ENCODE measurements at regions not wholly inside any gene's neighbourhood (a gene's known extent, or its start where the extent isn't known, plus 50 kb on each side); places are given as distances from the start of the nearest gene placed in this dataset.

GRCh38 chr2:241946306-241947003 is 76.9 kb downstream of the RTP5 start:
- H3K27me3 Mint-ChIP-seq = no peaks in the 10 kb centered on the region
- H3K36me3 ChIP-seq (ENCODE audit: control insufficient read depth in 2 of 3, insufficient read depth in 3 of 3, low read length in 3 of 3) = no peaks in the 10 kb centered on the region
- H3K4me3 ChIP-seq (ENCODE audit: low read length) = no peak overlapping the region
- no peaks in the 10 kb centered on the region for H3K9me3 ChIP-seq (ENCODE audit: control insufficient read depth in 2 of 3, low read length in 3 of 3)
- no peak overlapping the region for H3K27ac Mint-ChIP-seq
- DNase-seq (no peak), ATAC-seq (no peak)
- POLR2A ChIA-PET = no interaction called here
- H3K36me3 Mint-ChIP-seq = peaks cover 0 to 5% (median 0%) of the 10 kb centered on the region in 5 donors
- H3K4me1 Mint-ChIP-seq = peaks cover 0 to 15% (median 10%) of the 10 kb centered on the region in 7 donors
- intact Hi-C loops (cut with micrococcal nuclease) = no loop called here
- H3K4me3 Mint-ChIP-seq = no peak overlapping the region
- CTCF ChIA-PET = interaction anchor here (0.7 kb wide), 1 partner anchor 56 kb away, joined by 3 read pairs; no protein-coding TSS in a partner anchor
- H3K27me3 ChIP-seq (ENCODE audit: control insufficient read depth in 2 of 2, insufficient read depth in 2 of 2, low read length in 2 of 2) = no peaks in the 10 kb centered on the region
- peaks cover 0 to 4% (median 0%) of the 10 kb centered on the region in 11 donors for H3K9me3 Mint-ChIP-seq
- H3K27ac ChIP-seq (ENCODE audit: low read depth, low read length) = no peak overlapping the region
- H3K4me1 ChIP-seq (ENCODE audit: control insufficient read depth in 2 of 2, insufficient read depth in 2 of 2, low read length in 2 of 2) = no peaks in the 10 kb centered on the region

GRCh38 chr2:241947004-241947350 is 77.4 kb downstream of the RTP5 start:
- H3K36me3 Mint-ChIP-seq = peaks cover 0 to 5% (median 0%) of the 10 kb centered on the region in 5 donors
- Histone ChIP-seq H3K36me3 (ENCODE audit: control insufficient read depth in 2 of 3, insufficient read depth in 3 of 3, low read length in 3 of 3) (no peaks in the 10 kb centered on the region), H3K4me3 (ENCODE audit: low read length) (no peak overlapping the region), H3K27ac (ENCODE audit: low read depth, low read length) (no peak overlapping the region), H3K4me1 (ENCODE audit: control insufficient read depth in 2 of 2, insufficient read depth in 2 of 2, low read length in 2 of 2) (no peaks in the 10 kb centered on the region), H3K27me3 (ENCODE audit: control insufficient read depth in 2 of 2, insufficient read depth in 2 of 2, low read length in 2 of 2) (no peaks in the 10 kb centered on the region), H3K9me3 (ENCODE audit: control insufficient read depth in 2 of 3, low read length in 3 of 3) (no peaks in the 10 kb centered on the region)
- DNase-seq = no peak
- POLR2A ChIA-PET = no interaction called here
- H3K27me3 Mint-ChIP-seq = no peaks in the 10 kb centered on the region
- CTCF ChIA-PET = no interaction called here
- no peak overlapping the region for H3K4me3 Mint-ChIP-seq
- no peak overlapping the region for H3K27ac Mint-ChIP-seq
- H3K9me3 Mint-ChIP-seq = peaks cover 0 to 4% (median 0%) of the 10 kb centered on the region in 11 donors
- H3K4me1 Mint-ChIP-seq = peaks cover 0 to 15% (median 10%) of the 10 kb centered on the region in 7 donors
- intact Hi-C loops (cut with micrococcal nuclease) = no loop called here
- no peak for ATAC-seq

- H3K36me3 Mint-ChIP-seq = peaks cover 0 to 5% (median 0%) of the 10 kb centered on the region in 5 donors
- H3K27ac ChIP-seq (ENCODE audit: low read depth, low read length) = no peak overlapping the region
- H3K4me3 Mint-ChIP-seq = no peak overlapping the region
- CTCF ChIA-PET = no interaction called here
- no peaks in the 10 kb centered on the region for H3K9me3 ChIP-seq (ENCODE audit: control insufficient read depth in 2 of 3, low read length in 3 of 3)
- no peak overlapping the region for H3K4me3 ChIP-seq (ENCODE audit: low read length)
- peaks cover 0 to 15% (median 10%) of the 10 kb centered on the region in 7 donors for H3K4me1 Mint-ChIP-seq
- no peaks in the 10 kb centered on the region for H3K27me3 ChIP-seq (ENCODE audit: control insufficient read depth in 2 of 2, insufficient read depth in 2 of 2, low read length in 2 of 2)
- intact Hi-C loops (cut with micrococcal nuclease) = no loop called here
- H3K27me3 Mint-ChIP-seq = no peaks in the 10 kb centered on the region
- ATAC-seq = no peak
- H3K9me3 Mint-ChIP-seq = peaks cover 0 to 4% (median 0%) of the 10 kb centered on the region in 11 donors
- POLR2A ChIA-PET = no interaction called here
- H3K4me1 ChIP-seq (ENCODE audit: control insufficient read depth in 2 of 2, insufficient read depth in 2 of 2, low read length in 2 of 2) = no peaks in the 10 kb centered on the region
- no peaks in the 10 kb centered on the region for H3K36me3 ChIP-seq (ENCODE audit: control insufficient read depth in 2 of 3, insufficient read depth in 3 of 3, low read length in 3 of 3)
- no peak for DNase-seq
- H3K27ac Mint-ChIP-seq = no peak overlapping the region
These were observed 77.9 kb downstream of the RTP5 start for GRCh38 chr2:241947401-241947800.

GRCh38 chr2:241947876-241948275 is 78.3 kb downstream of the RTP5 start:
- Mint-ChIP-seq H3K27ac (peak overlapping the region in 1 of 9 donors; percentile 1), H3K9me3 (peaks cover 0 to 4% (median 0%) of the 10 kb centered on the region in 11 donors), H3K4me3 (peak overlapping the region in 1 of 10 donors; percentile 2), H3K4me1 (peaks cover 0 to 15% (median 10%) of the 10 kb centered on the region in 7 donors), H3K36me3 (peaks cover 0 to 5% (median 0%) of the 10 kb centered on the region in 5 donors), H3K27me3 (no peaks in the 10 kb centered on the region)
- no peaks in the 10 kb centered on the region for H3K36me3 ChIP-seq (ENCODE audit: control insufficient read depth in 2 of 3, insufficient read depth in 3 of 3, low read length in 3 of 3)
- no peak overlapping the region for H3K4me3 ChIP-seq (ENCODE audit: low read length)
- no peak for DNase-seq
- no peaks in the 10 kb centered on the region for H3K9me3 ChIP-seq (ENCODE audit: control insufficient read depth in 2 of 3, low read length in 3 of 3)
- no peak for ATAC-seq
- H3K27me3 ChIP-seq (ENCODE audit: control insufficient read depth in 2 of 2, insufficient read depth in 2 of 2, low read length in 2 of 2) = no peaks in the 10 kb centered on the region
- intact Hi-C loops (cut with micrococcal nuclease) = no loop called here
- CTCF ChIA-PET = no interaction called here
- POLR2A ChIA-PET = no interaction called here
- H3K4me1 ChIP-seq (ENCODE audit: control insufficient read depth in 2 of 2, insufficient read depth in 2 of 2, low read length in 2 of 2) = no peaks in the 10 kb centered on the region
- no peak overlapping the region for H3K27ac ChIP-seq (ENCODE audit: low read depth, low read length)

- DNase-seq (no peak), ATAC-seq (no peak)
- intact Hi-C loops (cut with micrococcal nuclease) = no loop called here
- POLR2A ChIA-PET = no interaction called here
- peak overlapping the region in 3 of 9 donors; percentile 1 to 39 (median 1) for H3K27ac Mint-ChIP-seq
- Histone ChIP-seq H3K27ac (ENCODE audit: low read depth, low read length) (no peak overlapping the region), H3K9me3 (ENCODE audit: control insufficient read depth in 2 of 3, low read length in 3 of 3) (no peaks in the 10 kb centered on the region), H3K36me3 (ENCODE audit: control insufficient read depth in 2 of 3, insufficient read depth in 3 of 3, low read length in 3 of 3) (no peaks in the 10 kb centered on the region), H3K27me3 (ENCODE audit: control insufficient read depth in 2 of 2, insufficient read depth in 2 of 2, low read length in 2 of 2) (no peaks in the 10 kb centered on the region), H3K4me1 (ENCODE audit: control insufficient read depth in 2 of 2, insufficient read depth in 2 of 2, low read length in 2 of 2) (no peaks in the 10 kb centered on the region), H3K4me3 (ENCODE audit: low read length) (no peak overlapping the region)
- peaks cover 0 to 4% (median 0%) of the 10 kb centered on the region in 11 donors for H3K9me3 Mint-ChIP-seq
- H3K4me3 Mint-ChIP-seq = peak overlapping the region in 1 of 10 donors; percentile 2
- peaks cover 0 to 5% (median 0%) of the 10 kb centered on the region in 5 donors for H3K36me3 Mint-ChIP-seq
- CTCF ChIA-PET = no interaction called here
- H3K27me3 Mint-ChIP-seq = no peaks in the 10 kb centered on the region
- peaks cover 0 to 15% (median 10%) of the 10 kb centered on the region in 7 donors for H3K4me1 Mint-ChIP-seq
These were observed 78.9 kb downstream of the RTP5 start for GRCh38 chr2:241948299-241948897.

GRCh38 chr2:241948901-241949735 is 79.6 kb downstream of the RTP5 start:
- Mint-ChIP-seq H3K27me3 (no peaks in the 10 kb centered on the region), H3K9me3 (peaks cover 0 to 4% (median 0%) of the 10 kb centered on the region in 11 donors), H3K36me3 (peaks cover 0 to 5% (median 0%) of the 10 kb centered on the region in 5 donors), H3K4me3 (no peak overlapping the region), H3K27ac (no peak overlapping the region), H3K4me1 (peaks cover 0 to 15% (median 10%) of the 10 kb centered on the region in 7 donors)
- intact Hi-C loops (cut with micrococcal nuclease) = no loop called here
- Histone ChIP-seq H3K27ac (ENCODE audit: low read depth, low read length) (no peak overlapping the region), H3K9me3 (ENCODE audit: control insufficient read depth in 2 of 3, low read length in 3 of 3) (no peaks in the 10 kb centered on the region), H3K4me3 (ENCODE audit: low read length) (no peak overlapping the region), H3K36me3 (ENCODE audit: control insufficient read depth in 2 of 3, insufficient read depth in 3 of 3, low read length in 3 of 3) (no peaks in the 10 kb centered on the region), H3K4me1 (ENCODE audit: control insufficient read depth in 2 of 2, insufficient read depth in 2 of 2, low read length in 2 of 2) (no peaks in the 10 kb centered on the region), H3K27me3 (ENCODE audit: control insufficient read depth in 2 of 2, insufficient read depth in 2 of 2, low read length in 2 of 2) (no peaks in the 10 kb centered on the region)
- POLR2A ChIA-PET = no interaction called here
- DNase-seq (no peak), ATAC-seq (no peak)
- CTCF ChIA-PET = no interaction called here
